ENCODE measurements at regions not wholly inside any gene's neighbourhood (a gene's known extent, or its start where the extent isn't known, plus 50 kb on each side); places are given as distances from the start of the nearest gene placed in this dataset.
"Not testable (repeated sequence)": the region's sequence is repeated elsewhere in the genome, so short reads cannot be mapped to it uniquely, and the experiment has no call there.

DNA sequence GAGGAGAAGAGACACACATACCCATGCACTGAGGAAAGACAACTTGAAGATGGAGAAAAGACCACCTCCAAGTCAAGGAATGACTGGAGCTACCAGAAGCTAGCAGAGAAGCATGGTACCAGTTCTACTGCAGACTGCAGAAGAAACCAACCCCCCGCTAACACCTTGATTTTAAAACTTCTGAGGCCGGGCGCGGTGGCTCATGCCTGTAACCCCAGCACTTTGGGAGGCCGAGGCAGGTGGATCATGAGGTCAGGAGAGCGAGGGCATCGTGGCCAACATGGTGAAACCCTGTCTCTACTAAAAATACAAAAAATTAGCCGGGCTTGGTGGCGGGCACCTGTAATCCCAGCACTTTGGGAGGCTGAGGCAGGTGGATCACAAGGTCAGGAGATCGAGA lies 240.0 kb downstream of the ASMT start:
- ATAC-seq, DNase-seq, H3K27me3 Mint-ChIP-seq, H3K27ac Mint-ChIP-seq, H3K4me1 Mint-ChIP-seq, H3K4me3 Mint-ChIP-seq, H3K9me3 Mint-ChIP-seq: not testable (repeated sequence)

DNA sequence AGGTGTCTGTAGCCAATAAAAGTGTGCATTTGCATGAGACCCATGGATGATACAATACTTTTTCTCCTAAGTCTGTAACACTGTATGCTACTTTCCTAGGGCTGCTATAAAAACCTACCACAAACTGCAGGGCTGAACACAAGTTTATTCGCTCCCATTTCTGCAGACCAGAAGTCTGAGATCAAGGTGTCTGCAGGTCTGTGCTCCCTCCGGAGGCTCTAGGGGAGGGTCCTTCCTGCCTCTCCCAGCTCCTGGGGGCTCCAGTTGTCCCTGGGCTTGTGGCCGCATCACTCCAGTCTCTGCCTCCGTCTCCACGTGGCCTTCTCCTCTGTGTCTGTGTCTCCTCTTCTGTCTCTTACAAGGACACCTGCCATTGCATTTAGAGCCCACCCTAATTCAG lies 244.4 kb downstream of the ASMT start:
- H3K9me3 Mint-ChIP-seq, H3K4me1 Mint-ChIP-seq, DNase-seq, ATAC-seq, H3K27ac Mint-ChIP-seq, H3K4me3 Mint-ChIP-seq: not testable (repeated sequence)
- peaks cover 19% of the 10 kb centered on the region for H3K27me3 Mint-ChIP-seq

DNA sequence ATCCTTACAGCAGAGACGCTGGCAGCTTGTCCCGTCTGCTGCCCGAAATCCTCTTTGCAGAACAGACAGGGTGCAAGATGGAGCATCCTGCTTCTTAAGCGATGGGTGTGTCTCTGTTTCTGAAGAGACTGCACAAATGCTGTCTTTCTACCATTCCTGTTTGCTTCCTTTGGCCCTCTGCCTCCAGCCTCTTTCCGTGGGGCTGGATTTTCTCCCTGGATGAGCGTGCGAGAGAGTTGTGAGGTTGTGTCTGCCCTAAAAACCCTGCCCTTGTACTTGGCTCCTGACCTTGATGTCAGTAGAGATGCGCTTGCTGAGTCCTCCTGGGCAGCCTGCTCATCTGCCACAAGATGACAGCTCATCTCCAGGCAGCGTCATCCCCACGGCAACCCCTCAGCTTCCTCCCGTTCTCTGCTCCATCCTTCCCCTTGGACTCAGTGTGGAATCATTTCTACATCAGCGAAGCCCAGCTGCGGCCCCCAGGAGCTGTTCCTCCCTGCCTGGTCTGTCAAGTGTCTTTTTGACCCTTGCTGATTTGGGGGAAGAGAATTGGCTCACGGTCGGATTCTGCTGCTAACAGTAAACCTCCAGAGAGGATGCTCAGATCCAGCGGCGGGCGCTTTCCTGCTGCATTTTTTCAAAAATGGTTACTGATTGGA lies 246.2 kb downstream of the ASMT start:
- H3K9me3 Mint-ChIP-seq = no peaks in the 10 kb centered on the region
- peaks cover 4% of the 10 kb centered on the region for H3K4me1 Mint-ChIP-seq
- H3K4me3 Mint-ChIP-seq = no peak overlapping the region
- H3K27me3 Mint-ChIP-seq = peaks cover 19% of the 10 kb centered on the region
- H3K27ac Mint-ChIP-seq = no peak overlapping the region
- no peak for ATAC-seq
- DNase-seq = no peak

DNA sequence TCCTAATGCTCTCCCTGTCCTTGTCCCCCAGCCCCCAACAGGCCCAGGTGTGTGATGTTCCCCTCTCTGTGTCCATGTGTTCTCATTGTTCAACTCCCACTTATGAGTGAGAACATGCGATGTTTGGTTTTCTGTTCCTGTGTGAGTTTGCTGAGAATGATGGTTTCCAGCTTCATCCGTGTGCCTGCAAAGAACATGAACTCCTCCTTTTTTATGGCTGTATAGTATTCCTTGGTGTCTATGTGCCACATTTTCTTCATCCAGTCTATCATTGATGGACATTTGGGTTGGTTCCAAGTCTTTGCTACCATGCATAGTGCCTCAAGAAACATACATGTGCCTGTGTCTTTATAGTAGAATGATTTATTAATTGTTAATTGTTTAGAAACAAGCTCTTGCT lies 249.1 kb downstream of the ASMT start:
- not testable (repeated sequence) for ATAC-seq, H3K4me1 Mint-ChIP-seq, H3K9me3 Mint-ChIP-seq, H3K4me3 Mint-ChIP-seq, DNase-seq, H3K27ac Mint-ChIP-seq
- peaks cover 19% of the 10 kb centered on the region for H3K27me3 Mint-ChIP-seq

DNA sequence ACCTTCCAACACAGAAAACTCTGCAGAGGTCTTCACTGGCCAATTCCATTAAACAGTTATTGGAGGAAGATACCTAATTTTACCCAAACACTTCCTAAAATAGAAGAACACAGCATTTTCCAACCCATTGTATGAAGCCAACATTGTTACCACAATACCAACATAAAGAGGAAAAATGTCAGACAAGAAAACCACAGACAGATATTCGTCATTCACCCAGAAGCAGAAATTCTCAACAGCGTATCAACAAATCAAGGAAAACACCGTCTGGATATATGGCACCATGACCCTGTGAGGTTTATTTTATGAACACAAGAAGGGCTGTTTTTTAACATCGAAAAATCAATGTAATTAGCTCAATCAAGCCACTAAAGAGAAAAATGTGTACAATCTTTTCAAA lies 255.6 kb downstream of the ASMT start:
- Mint-ChIP-seq H3K27ac (no peak overlapping the region), H3K4me3 (no peak overlapping the region)
- DNase-seq = no peak

DNA sequence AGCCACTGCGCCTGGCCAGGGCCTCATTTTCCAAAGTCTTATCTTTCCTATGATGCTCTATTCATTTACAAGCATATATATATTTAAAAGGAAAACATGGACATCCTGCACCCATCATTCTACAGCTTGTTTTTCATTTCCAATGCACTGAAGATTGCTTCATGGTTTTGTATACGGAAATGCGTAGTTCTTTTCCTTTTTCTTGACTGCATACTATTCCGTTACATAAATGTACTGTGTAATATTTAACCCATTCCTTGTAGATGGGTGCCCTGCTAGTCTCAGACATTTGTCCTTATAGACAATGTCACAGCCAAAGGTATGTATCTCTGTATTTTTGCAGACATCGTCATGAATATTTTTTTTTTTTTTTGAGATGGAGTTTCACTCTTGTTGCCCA lies 257.0 kb downstream of the ASMT start:
- Mint-ChIP-seq H3K27me3 (no peaks in the 10 kb centered on the region), H3K27ac (no peak overlapping the region), H3K9me3 (peaks cover 0 to 8% of the 10 kb centered on the region in 2 donors), H3K4me1 (peaks cover 8% of the 10 kb centered on the region), H3K4me3 (no peak overlapping the region)
- DNase-seq (no peak), ATAC-seq (no peak)

More for the DNA sequence above, 255.6 kb downstream of the ASMT start:
- no peak for ATAC-seq
- Mint-ChIP-seq H3K4me1 (peaks cover 8% of the 10 kb centered on the region), H3K27me3 (no peaks in the 10 kb centered on the region), H3K9me3 (peaks cover 0 to 4% of the 10 kb centered on the region in 2 donors)

DNA sequence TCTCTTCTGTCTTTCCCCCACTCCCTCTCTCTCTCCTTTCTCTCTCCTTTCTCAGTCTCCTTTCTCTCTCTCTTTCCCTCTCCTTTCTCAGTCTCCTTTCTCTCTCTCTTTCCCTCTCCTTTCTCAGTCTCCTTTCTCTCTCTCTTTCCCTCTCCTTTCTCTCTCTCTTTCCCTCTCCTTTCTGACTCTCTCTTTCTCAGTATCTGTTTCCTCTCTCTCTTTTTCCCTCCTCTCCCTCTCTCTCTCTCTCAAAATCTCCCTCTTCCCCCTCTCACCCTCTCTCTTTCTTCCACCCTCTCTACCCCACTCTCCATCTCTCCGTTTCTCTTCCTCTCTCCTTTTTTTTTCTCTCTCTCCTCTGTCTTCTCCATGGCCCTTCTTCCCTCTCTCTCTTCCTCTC lies 258.8 kb downstream of the ASMT start:
- ATAC-seq (no peak), DNase-seq (no peak)
- Mint-ChIP-seq H3K27me3 (peaks cover 10% of the 10 kb centered on the region), H3K27ac (peak overlapping the region in 1 of 2 donors; percentile 32), H3K9me3 (peaks cover 9 to 13% of the 10 kb centered on the region in 2 donors), H3K4me1 (peaks cover 8% of the 10 kb centered on the region), H3K4me3 (no peak overlapping the region)

DNA sequence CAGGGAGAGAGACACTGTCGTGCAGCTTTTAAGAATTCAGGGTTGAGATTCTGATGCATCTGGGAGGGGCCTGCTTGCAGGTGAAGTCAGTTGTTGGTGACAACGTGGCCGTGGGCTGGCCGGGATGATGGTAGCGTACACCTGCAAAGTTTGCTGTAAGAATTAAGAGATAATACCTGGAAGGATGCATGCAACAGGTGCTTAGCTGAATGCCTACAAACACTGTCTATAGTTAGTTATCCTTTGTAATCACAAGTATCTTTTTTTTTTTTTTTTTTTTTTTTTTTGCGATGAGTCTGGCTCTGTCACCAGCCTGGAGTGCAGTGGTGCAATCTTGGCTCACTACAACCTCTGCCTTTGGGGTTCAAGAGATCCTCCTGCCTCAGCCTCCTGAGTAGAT lies 259.6 kb downstream of the ASMT start:
- DNase-seq (no peak), ATAC-seq (no peak)
- H3K9me3 Mint-ChIP-seq = peaks cover 13 to 14% of the 10 kb centered on the region in 2 donors
- H3K27ac Mint-ChIP-seq = no peak overlapping the region
- peaks cover 8% of the 10 kb centered on the region for H3K4me1 Mint-ChIP-seq
- H3K4me3 Mint-ChIP-seq = no peak overlapping the region
- peaks cover 10% of the 10 kb centered on the region for H3K27me3 Mint-ChIP-seq

DNA sequence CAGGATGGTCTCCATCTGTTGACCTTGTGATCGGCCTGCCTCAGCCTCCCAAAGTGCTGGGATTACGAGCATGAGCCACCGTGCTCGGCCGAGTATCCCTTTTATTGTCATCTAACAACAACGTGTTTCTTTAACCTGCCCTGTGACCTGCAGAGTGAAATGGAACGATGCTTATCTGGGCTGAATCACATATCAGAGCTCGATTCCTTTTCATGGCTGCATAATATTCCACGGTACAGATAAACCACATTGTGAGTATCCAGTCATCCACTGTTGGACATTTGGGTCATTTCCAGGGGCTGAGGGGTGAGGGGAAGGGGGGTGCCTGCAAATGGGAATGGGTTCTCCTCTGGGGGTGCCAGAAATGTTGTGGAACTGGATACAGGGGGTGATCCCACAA lies 260.0 kb downstream of the ASMT start:
- no peak overlapping the region for H3K4me3 Mint-ChIP-seq
- peaks cover 8% of the 10 kb centered on the region for H3K4me1 Mint-ChIP-seq
- H3K27ac Mint-ChIP-seq = no peak overlapping the region
- DNase-seq = no peak
- no peak for ATAC-seq
- peaks cover 10% of the 10 kb centered on the region for H3K27me3 Mint-ChIP-seq
- H3K9me3 Mint-ChIP-seq = peaks cover 13 to 14% of the 10 kb centered on the region in 2 donors

DNA sequence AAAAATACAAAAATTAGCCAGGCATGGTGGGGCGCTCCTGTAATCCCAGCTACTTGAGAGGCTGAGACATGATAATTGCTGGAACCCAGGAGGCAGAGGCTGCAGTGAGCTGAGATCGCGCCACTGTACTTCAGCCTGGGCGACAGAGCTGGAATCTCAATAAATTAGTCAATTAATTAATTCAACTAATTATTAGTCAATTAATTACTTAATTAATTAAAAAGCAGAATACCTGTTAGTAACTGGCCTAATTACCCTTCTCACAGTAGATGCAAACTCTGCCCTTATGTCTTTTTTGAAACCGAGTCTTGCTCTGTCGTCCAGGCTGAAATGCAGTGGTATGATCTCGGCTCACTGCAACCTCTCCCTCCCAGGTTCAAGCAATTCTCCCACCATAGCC lies 261.2 kb downstream of the ASMT start:
- Mint-ChIP-seq H3K4me1 (no peaks in the 10 kb centered on the region), H3K27ac (peak overlapping the region in 1 of 2 donors; percentile 21), H3K9me3 (peaks cover 13 to 14% of the 10 kb centered on the region in 2 donors), H3K27me3 (peaks cover 10% of the 10 kb centered on the region), H3K4me3 (no peak overlapping the region)
- DNase-seq = no peak
- ATAC-seq = no peak

DNA sequence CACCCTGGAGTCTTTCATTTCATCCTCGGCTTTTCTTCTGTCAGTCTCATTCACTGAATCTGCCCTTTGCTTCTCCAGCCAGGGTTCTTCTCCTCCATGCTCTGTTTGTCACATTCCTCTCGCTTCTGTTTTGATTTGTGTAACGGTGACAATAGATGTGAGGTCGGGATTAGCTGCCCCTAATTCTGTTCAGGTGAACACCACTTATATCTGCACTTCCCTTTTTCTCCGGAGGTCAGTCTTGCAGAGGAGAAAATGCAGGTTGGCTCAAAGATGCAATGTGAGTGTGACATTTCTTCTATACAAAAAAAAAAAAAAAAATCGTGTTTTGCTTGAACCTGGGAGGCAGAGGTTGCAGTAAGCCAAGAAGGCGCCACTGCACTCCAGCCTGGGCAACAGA lies 262.9 kb downstream of the ASMT start:
- DNase-seq = no peak

DNA sequence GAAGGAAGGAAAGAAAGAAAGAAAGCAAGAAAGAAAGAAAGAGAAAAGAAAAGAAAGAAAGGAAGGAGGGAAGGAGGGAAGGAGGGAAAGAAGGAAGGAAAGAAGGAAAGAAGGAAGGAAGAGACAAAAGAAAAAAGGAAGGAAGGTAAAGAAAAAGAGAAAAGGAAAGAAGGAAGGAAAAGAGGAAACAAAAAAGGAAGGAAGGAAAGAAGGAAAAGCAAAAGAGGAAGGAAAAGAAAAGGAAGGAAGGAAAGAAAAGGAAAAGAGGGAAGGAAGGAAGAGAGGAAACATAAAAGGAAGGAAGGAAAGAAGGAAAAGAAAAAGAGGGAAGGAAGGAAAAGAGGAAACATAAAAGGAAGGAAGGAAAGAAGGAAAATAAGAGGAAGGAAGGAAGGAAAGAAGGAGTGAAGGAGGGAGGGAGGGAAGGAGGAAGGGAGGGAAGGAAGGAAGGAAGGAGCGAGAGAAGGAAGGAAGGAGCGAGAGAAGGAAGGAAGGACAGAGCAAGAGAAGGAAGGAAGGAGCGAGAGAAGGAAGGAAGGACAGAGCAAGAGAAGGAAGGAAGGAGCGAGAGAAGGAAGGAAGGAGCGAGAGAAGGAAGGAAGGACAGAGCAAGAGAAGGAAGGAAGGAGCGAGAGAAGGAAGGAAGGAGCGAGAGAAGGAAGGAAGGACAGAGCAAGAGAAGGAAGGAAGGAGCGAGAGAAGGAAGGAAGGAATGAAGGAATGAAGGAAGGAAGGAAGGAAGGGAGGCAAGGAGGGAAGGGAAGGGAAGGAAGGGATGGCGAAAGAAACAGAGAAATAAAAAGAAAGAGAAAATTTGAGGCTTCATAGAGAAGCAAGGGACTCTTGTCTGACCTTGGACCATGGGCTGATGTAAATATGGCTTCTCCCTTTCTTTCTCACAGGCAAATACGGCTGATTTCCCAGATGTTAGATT lies 266.3 kb downstream of the ASMT start:
- not testable (repeated sequence) for H3K4me1 Mint-ChIP-seq, H3K4me3 Mint-ChIP-seq, H3K27ac Mint-ChIP-seq, DNase-seq, ATAC-seq
- Mint-ChIP-seq H3K9me3 (peaks cover 5 to 26% of the 10 kb centered on the region in 2 donors), H3K27me3 (peaks cover 33% of the 10 kb centered on the region)

More for the DNA sequence above, 262.9 kb downstream of the ASMT start:
- H3K27me3 Mint-ChIP-seq = peaks cover 10% of the 10 kb centered on the region
- no peak overlapping the region for H3K27ac Mint-ChIP-seq
- peaks cover 9 to 14% of the 10 kb centered on the region in 2 donors for H3K9me3 Mint-ChIP-seq
- no peak for ATAC-seq
- no peaks in the 10 kb centered on the region for H3K4me1 Mint-ChIP-seq
- no peak overlapping the region for H3K4me3 Mint-ChIP-seq

DNA sequence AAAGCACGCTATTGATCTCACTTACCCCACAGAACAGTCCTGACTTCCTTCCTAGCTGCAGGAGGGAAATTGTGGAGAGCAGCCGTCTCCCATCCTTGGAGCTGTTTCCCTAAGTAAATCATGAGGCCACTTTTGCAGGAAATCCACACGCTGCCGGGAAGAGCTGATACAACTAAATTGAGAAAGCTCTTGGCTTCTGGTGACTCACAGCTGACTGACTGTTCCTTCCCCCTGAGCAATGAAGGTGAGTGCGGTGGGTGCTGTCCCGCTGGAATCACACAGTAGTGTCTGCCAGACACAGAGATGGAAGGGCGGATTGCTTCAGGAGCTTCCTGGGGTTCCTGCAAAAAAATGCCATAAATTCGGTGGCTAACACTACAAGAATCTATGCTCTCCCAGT lies 268.9 kb downstream of the ASMT start:
- Mint-ChIP-seq H3K4me1 (no peaks in the 10 kb centered on the region), H3K27me3 (peaks cover 24% of the 10 kb centered on the region), H3K4me3 (no peak overlapping the region), H3K9me3 (peaks cover 0 to 16% of the 10 kb centered on the region in 2 donors), H3K27ac (no peak overlapping the region)
- DNase-seq = no peak
- ATAC-seq = no peak

DNA sequence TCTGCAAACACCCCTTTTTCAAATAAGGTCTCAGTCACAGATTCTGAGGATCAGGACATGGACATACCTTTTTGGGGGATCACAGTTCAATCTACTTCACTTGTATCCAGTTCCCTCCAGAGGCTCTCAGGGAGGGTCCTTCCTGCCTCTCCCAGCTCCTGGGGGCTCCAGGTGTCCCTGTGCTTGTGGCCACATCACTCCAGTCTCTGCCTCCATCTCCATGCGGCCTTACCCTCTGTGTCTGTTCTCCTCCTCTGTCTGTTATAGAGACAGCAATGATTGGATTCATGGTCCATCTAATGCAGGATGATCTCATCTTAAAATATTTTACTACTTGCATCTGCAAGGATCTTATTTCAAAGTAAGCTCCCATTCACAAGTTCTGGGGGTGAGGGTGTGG lies 269.6 kb downstream of the ASMT start:
- peaks cover 0 to 12% of the 10 kb centered on the region in 2 donors for H3K9me3 Mint-ChIP-seq
- no peak for ATAC-seq

DNA sequence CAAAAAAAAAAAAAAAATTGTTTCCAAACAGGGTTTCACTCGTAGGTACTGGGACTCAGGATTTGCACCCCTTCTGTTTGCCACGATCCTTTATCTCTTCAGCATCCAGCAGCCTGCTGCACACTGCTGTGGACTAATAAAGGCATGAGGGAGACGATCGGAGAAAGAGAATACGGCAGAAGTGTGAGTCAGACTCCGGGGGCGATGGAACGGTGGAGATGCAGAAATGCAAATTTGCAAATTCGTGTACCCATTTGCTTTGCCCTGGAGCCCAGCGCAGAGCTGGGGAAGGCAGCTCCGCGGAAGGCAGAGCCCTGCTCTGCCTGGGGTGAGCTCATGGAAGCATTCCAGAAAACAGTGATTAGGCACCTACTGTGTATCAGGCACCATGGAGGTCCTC lies 270.3 kb downstream of the ASMT start:
- H3K4me1 Mint-ChIP-seq = no peaks in the 10 kb centered on the region

More for the DNA sequence above, 269.6 kb downstream of the ASMT start:
- no peak for DNase-seq
- no peaks in the 10 kb centered on the region for H3K4me1 Mint-ChIP-seq
- peaks cover 24% of the 10 kb centered on the region for H3K27me3 Mint-ChIP-seq
- H3K27ac Mint-ChIP-seq = no peak overlapping the region
- no peak overlapping the region for H3K4me3 Mint-ChIP-seq

DNA sequence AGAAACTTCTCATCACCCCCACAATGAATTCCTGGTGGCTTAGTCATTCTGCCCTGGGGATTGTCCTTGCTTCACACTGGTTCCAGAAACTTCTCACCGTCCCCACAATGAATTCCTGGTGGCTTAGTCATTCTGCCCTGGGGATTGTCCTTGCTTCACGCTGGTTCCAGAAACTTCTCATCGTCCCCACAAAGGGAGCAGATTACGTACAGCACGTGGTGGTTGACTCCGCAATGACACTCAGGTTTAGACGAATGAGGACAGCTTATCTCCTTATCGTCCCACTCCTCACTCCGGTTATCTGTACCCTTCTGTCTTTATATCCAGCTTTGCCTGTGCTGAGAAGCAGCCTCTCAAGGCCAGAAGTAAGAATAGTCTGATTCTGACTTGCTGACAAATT lies 273.4 kb downstream of the ASMT start:
- Mint-ChIP-seq H3K9me3 (peaks cover 8 to 12% of the 10 kb centered on the region in 2 donors), H3K27me3 (peaks cover 23% of the 10 kb centered on the region)
- H3K27ac Mint-ChIP-seq, H3K4me1 Mint-ChIP-seq, H3K4me3 Mint-ChIP-seq, DNase-seq, ATAC-seq: not testable (repeated sequence)

More for the DNA sequence above, 270.3 kb downstream of the ASMT start:
- no peak overlapping the region for H3K4me3 Mint-ChIP-seq
- H3K9me3 Mint-ChIP-seq = peaks cover 0 to 12% of the 10 kb centered on the region in 2 donors
- no peak overlapping the region for H3K27ac Mint-ChIP-seq
- no peak for ATAC-seq
- peaks cover 24% of the 10 kb centered on the region for H3K27me3 Mint-ChIP-seq
- no peak for DNase-seq

Data from stimulated activated naive CD8-positive, alpha-beta T cell treated with anti-CD3 and anti-CD28 coated beads, Interleukin-15, amount 100 ng/mL, for 72 hours (primary cell).